ENCODE measurements at regions not wholly inside any gene's neighbourhood (a gene's known extent, or its start where the extent isn't known, plus 50 kb on each side); places are given as distances from the start of the nearest gene placed in this dataset.

DNA sequence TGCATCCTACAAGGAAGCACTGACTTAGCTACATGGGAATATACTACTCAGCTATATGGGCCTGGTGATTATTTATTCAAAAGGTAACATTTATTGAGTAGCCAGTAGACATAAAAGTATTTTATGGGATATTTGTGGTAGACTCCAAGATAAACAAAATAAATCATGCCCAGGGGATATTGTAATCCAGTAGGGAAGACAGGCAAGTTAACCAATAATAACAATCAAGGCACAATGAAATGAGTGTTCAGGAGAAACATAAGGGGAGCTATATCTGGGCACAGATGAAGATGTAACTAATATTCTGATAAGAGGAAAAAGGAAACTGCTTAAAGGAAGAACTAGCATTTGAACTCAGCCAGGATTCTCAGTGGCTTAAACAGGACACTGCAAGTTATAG, 161.4 kb upstream of the MTNR1B start:
- TF ChIP-seq POLR2AphosphoS5 (IDR thresholded peaks at IDR 0.05; ENCODE audit: borderline replicate concordance, low read depth, low read length), result no peak
- no peak for TF ChIP-seq EZH2 (IDR thresholded peaks at IDR 0.05)

All from SK-N-MC (cell line).